Gastroesophageal sphincter (tissue), 3 donors: ENCODE measurements at regions not wholly inside any gene's neighbourhood (a gene's known extent, or its start where the extent isn't known, plus 50 kb on each side); places are given as distances from the start of the nearest gene placed in this dataset.

Experiments used
- POLR2A ChIP-seq, 2 donors: fragments of 450-650 bp; IDR thresholded peaks; one replicate each; pipeline ENCODE4 v1.6.1; 2017; ENCODE audit warnings: antibody characterized with exemption in 2 of 2, mild to moderate bottlenecking in 2 of 2, moderate library complexity in 1 of 2
- TF ChIP-seq, protein P1 (sequence below), 4 experiments: fragments of 200-600 bp in 2 of 4; fragments of 450-650 bp in 2 of 4; sonication (generic) in 1 of 4; IDR thresholded peaks; one replicate each; pipeline ENCODE4 v1.5.1; 2017 to 2019; ENCODE audit warnings: antibody characterized with exemption in 4 of 4, mild to moderate bottlenecking in 2 of 4, moderate library complexity in 2 of 4

DNA sequence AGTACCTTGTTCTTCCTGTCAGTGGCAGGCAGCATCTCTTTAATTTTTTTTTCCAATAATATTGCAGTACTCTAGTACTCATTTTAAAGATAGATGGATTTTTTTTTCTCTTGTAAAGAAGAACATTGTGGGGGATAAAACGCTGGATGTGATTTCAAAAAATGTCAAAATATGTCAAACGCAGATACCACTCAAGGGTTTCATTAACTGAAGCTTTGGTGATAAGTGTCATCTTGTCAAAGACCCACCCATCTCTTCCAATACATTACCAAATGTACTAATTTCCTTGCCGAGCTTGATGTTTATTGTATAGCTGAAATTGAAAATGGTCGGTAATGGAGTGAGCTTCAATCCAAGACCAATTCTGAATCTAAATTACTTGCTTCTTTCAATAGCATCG is 332.4 kb upstream of the SOX2 start:
- TF ChIP-seq POLR2A (IDR thresholded peaks at IDR 0.05) = no peak
- TF ChIP-seq, protein P1, sequence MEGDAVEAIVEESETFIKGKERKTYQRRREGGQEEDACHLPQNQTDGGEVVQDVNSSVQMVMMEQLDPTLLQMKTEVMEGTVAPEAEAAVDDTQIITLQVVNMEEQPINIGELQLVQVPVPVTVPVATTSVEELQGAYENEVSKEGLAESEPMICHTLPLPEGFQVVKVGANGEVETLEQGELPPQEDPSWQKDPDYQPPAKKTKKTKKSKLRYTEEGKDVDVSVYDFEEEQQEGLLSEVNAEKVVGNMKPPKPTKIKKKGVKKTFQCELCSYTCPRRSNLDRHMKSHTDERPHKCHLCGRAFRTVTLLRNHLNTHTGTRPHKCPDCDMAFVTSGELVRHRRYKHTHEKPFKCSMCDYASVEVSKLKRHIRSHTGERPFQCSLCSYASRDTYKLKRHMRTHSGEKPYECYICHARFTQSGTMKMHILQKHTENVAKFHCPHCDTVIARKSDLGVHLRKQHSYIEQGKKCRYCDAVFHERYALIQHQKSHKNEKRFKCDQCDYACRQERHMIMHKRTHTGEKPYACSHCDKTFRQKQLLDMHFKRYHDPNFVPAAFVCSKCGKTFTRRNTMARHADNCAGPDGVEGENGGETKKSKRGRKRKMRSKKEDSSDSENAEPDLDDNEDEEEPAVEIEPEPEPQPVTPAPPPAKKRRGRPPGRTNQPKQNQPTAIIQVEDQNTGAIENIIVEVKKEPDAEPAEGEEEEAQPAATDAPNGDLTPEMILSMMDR (IDR thresholded peaks at IDR 0.05) = no peak
